DOHH2 (cell line): ENCODE measurements at regions not wholly inside any gene's neighbourhood (a gene's known extent, or its start where the extent isn't known, plus 50 kb on each side); places are given as distances from the start of the nearest gene placed in this dataset.
"Not testable (repeated sequence)": the region's sequence is repeated elsewhere in the genome, so short reads cannot be mapped to it uniquely, and the experiment has no call there.

Source experiments
- H3F3A ChIP-seq: fragments of 200-600 bp; sonication (generic), shearing (Covaris generic); 2 replicates; pipeline ENCODE4 v1.6.0; 2016; ENCODE audit warnings: antibody characterized with exemption, mild to moderate bottlenecking; ENCODE audit not compliant: control insufficient read depth, insufficient read depth
- H3K27ac ChIP-seq: fragments of 200-600 bp; sonication (generic); 2 replicates; pipeline ENCODE4 v1.5.1; 2014; ENCODE audit warnings: low read depth, mild to moderate bottlenecking, low read length, moderate library complexity
- H3K27me3 ChIP-seq: fragments of 200-600 bp; sonication (generic); 2 replicates; pipeline ENCODE4 v1.6.1; 2014; ENCODE audit warnings: mild to moderate bottlenecking, low read length, mixed read lengths; ENCODE audit not compliant: control insufficient read depth
- H3K36me3 ChIP-seq: fragments of 200-600 bp; sonication (generic); 2 replicates; pipeline ENCODE4 v1.6.1; 2014; ENCODE audit warnings: mild to moderate bottlenecking, low read length, moderate library complexity, mixed read lengths; ENCODE audit not compliant: control insufficient read depth
- H3K4me1 ChIP-seq: fragments of 200-600 bp; sonication (generic); 2 replicates; pipeline ENCODE4 v1.6.1; 2014; ENCODE audit warnings: mild to moderate bottlenecking, low read length, mixed read lengths; ENCODE audit not compliant: control insufficient read depth
- H3K4me2 ChIP-seq: fragments of 200-600 bp; sonication (generic); 2 replicates; pipeline ENCODE4 v1.6.0; 2014; ENCODE audit warnings: mild to moderate bottlenecking, low read length, moderate library complexity
- H3K4me3 ChIP-seq: fragments of 200-600 bp; sonication (generic); 2 replicates; pipeline ENCODE4 v1.5.1; 2014; ENCODE audit warnings: mild to moderate bottlenecking, low read length, mixed read lengths
- H3K79me2 ChIP-seq: fragments of 200-600 bp; sonication (generic); 2 replicates; pipeline ENCODE4 v1.6.1; 2014; ENCODE audit warnings: mild to moderate bottlenecking, low read length, mixed read lengths; ENCODE audit not compliant: control insufficient read depth
- H3K9me2 ChIP-seq: fragments of 200-600 bp; sonication (generic); replicated peaks from 2 replicates; pipeline ENCODE4 v1.6.1; 2014; ENCODE audit warnings: mild to moderate bottlenecking, low read length, mixed read lengths; ENCODE audit not compliant: control insufficient read depth
- H3K9me3 ChIP-seq: fragments of 200-600 bp; sonication (generic); 2 replicates; pipeline ENCODE4 v1.6.1; 2014; ENCODE audit warnings: antibody characterized with exemption, low read length, mixed read lengths; ENCODE audit not compliant: control insufficient read depth, insufficient read depth
- H4K20me1 ChIP-seq: fragments of 200-600 bp; sonication (generic); 2 replicates; pipeline ENCODE4 v1.6.0; 2014; ENCODE audit warnings: low read depth, mild to moderate bottlenecking, antibody characterized with exemption, low read length, moderate library complexity; ENCODE audit not compliant: control insufficient read depth, insufficient read depth
- EZH2phosphoT487 ChIP-seq: fragments of 200-600 bp; sonication (generic); IDR thresholded peaks from 2 replicates; pipeline ENCODE4 v1.6.1; 2017; ENCODE audit warnings: borderline replicate concordance, mild to moderate bottlenecking, antibody characterized with exemption, low read length, moderate library complexity, mixed read lengths
- TF ChIP-seq, protein P1 (sequence below): fragments of 200-600 bp; sonication (generic); IDR thresholded peaks from one replicate; pipeline ENCODE4 v1.5.1; 2014; ENCODE audit warnings: antibody characterized with exemption, mild to moderate bottlenecking, low read depth, low read length; ENCODE audit not compliant: poor library complexity, severe bottlenecking

GRCh38 chr2:242075168-242075567 is 205.6 kb downstream of the RTP5 start:
- no peaks in the 10 kb centered on the region for H3K9me2 ChIP-seq
- no peak overlapping the region for H3K4me2 ChIP-seq
- H3K27me3 ChIP-seq: peaks cover 12% of the 10 kb centered on the region
- no peak for TF ChIP-seq EZH2phosphoT487
- TF ChIP-seq, protein P1, sequence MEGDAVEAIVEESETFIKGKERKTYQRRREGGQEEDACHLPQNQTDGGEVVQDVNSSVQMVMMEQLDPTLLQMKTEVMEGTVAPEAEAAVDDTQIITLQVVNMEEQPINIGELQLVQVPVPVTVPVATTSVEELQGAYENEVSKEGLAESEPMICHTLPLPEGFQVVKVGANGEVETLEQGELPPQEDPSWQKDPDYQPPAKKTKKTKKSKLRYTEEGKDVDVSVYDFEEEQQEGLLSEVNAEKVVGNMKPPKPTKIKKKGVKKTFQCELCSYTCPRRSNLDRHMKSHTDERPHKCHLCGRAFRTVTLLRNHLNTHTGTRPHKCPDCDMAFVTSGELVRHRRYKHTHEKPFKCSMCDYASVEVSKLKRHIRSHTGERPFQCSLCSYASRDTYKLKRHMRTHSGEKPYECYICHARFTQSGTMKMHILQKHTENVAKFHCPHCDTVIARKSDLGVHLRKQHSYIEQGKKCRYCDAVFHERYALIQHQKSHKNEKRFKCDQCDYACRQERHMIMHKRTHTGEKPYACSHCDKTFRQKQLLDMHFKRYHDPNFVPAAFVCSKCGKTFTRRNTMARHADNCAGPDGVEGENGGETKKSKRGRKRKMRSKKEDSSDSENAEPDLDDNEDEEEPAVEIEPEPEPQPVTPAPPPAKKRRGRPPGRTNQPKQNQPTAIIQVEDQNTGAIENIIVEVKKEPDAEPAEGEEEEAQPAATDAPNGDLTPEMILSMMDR: no peak
- H3K9me3 ChIP-seq: no peaks in the 10 kb centered on the region
- H4K20me1 ChIP-seq: no peaks in the 10 kb centered on the region
- no peak overlapping the region for H3K27ac ChIP-seq
- no peaks in the 10 kb centered on the region for H3K36me3 ChIP-seq
- no peak overlapping the region for H3K4me3 ChIP-seq
- no peaks in the 10 kb centered on the region for H3K4me1 ChIP-seq
- H3F3A ChIP-seq: no peaks in the 10 kb centered on the region
- no peaks in the 10 kb centered on the region for H3K79me2 ChIP-seq

DNA sequence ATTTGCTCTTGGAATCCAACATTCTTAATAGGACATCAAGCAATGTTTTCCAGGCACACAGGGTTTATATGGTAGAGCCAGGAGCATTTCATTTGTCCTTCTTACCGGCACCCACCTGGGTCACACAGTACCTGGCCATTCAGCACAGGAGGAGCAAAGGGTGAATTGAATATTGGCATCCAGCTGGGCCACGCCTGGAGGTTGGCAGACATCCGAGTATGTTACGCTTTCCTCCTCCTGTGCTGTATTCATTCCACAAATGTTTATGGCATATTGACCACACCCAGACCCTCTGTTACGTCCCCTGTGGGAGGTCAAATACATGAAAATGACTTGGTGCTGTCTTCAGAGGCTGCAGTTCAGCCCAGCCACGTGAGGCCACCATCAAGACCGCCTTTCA is 206.2 kb downstream of the RTP5 start:
- H3F3A ChIP-seq: no peaks in the 10 kb centered on the region
- H3K9me3 ChIP-seq: no peaks in the 10 kb centered on the region
- no peak overlapping the region for H3K27ac ChIP-seq
- H4K20me1 ChIP-seq: no peaks in the 10 kb centered on the region
- no peak for TF ChIP-seq EZH2phosphoT487
- TF ChIP-seq, protein P1: no peak
- H3K27me3 ChIP-seq: peaks cover 12% of the 10 kb centered on the region
- no peaks in the 10 kb centered on the region for H3K36me3 ChIP-seq
- H3K9me2 ChIP-seq: no peaks in the 10 kb centered on the region
- no peak overlapping the region for H3K4me3 ChIP-seq
- no peak overlapping the region for H3K4me2 ChIP-seq
- no peaks in the 10 kb centered on the region for H3K4me1 ChIP-seq
- H3K79me2 ChIP-seq: no peaks in the 10 kb centered on the region

- peaks cover 12% of the 10 kb centered on the region for H3K27me3 ChIP-seq
- H3K36me3 ChIP-seq, H3K4me3 ChIP-seq, H3K27ac ChIP-seq, H3K79me2 ChIP-seq, H3K9me2 ChIP-seq, H3K4me1 ChIP-seq, H3F3A ChIP-seq, H3K4me2 ChIP-seq, H4K20me1 ChIP-seq, H3K9me3 ChIP-seq: not testable (repeated sequence)
Observed at GRCh38 chr2:242076184-242076583, 206.7 kb downstream of the RTP5 start.

- not testable (repeated sequence) for H3K4me2 ChIP-seq, H3K36me3 ChIP-seq, H4K20me1 ChIP-seq, H3K4me1 ChIP-seq, H3K79me2 ChIP-seq, H3K27ac ChIP-seq, H3K4me3 ChIP-seq, H3K9me3 ChIP-seq, H3F3A ChIP-seq, H3K9me2 ChIP-seq
- H3K27me3 ChIP-seq: peaks cover 12% of the 10 kb centered on the region
Observed at GRCh38 chr2:242078426-242078825, 208.9 kb downstream of the RTP5 start.

DNA sequence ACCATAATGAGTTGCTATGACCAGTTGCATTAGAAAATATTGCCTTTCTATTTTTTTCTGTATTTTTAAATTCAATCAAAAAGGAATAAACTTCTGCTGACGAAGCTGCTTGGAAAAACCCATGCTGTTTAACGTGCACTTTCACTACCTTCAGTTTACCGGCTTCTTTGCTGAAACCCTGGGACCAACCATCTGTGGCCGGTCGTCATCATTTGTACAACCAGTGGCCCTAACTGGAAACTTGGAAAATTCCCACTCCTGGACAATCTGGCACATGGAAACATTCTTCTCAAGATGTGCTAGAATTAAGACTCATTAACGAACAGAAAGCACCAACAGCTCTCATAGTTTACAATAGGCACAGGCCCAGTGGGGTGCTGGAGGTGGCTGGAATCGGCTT is 210.3 kb downstream of the RTP5 start:
- not testable (repeated sequence) for H3K36me3 ChIP-seq, H4K20me1 ChIP-seq, H3F3A ChIP-seq, H3K9me2 ChIP-seq, H3K79me2 ChIP-seq, H3K4me2 ChIP-seq, H3K27ac ChIP-seq, H3K4me1 ChIP-seq, H3K4me3 ChIP-seq, H3K9me3 ChIP-seq
- H3K27me3 ChIP-seq: peaks cover 12% of the 10 kb centered on the region

DNA sequence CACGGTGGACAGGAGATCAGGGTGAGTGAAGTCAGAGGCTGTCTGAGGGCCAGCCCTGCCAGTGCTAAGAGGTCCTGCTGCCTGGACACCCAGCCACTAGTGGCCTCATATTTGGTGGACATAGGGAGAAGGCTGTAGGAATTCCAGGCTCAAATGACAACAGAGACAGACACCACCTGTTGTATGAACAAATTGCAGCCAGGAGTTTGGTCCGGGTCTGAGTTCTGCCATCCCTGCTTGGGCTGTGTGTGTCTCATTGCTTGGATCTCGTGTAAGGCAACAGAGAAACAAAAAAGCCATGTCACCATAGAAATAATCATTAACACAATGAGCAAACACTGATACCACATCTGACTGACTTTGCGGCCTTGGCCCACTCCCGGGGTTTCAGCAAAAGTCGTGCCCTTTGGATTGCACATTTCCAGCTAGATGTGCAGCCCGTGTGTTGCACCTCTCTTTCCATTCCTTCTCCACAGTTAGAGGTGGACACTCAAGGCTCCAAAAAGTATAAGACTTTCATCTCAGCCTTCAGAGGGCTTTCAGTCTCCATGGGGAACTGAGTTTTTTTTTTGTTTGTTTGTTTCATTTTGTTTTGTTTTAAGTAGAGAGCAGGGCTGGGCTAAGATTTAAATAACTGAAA is 211.2 kb downstream of the RTP5 start:
- not testable (repeated sequence) for H3K4me3 ChIP-seq, H4K20me1 ChIP-seq, H3K9me3 ChIP-seq, H3K9me2 ChIP-seq, H3F3A ChIP-seq, H3K27ac ChIP-seq, H3K4me2 ChIP-seq, H3K36me3 ChIP-seq, H3K4me1 ChIP-seq, H3K27me3 ChIP-seq, H3K79me2 ChIP-seq

DNA sequence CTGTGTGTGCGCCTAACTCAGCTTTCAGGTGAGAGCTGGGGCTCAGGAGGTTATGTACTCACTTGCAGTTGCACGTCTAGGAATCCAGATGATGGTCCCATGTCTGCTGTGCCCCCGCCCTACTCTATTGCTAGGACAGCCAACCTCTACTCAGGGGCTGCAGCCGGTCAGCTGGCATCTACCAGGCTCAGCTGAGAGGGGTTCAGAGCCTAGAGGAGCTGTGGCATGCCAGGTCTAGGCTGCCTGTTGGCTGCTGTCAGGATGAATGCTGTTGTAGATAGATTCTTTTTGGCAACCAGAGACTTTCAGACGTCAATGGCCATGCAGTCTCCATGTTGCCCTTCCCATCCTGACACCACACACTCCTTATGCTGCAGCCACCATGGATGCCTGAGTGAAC is 214.5 kb downstream of the RTP5 start:
- H4K20me1 ChIP-seq, H3F3A ChIP-seq, H3K36me3 ChIP-seq, H3K4me2 ChIP-seq, H3K27ac ChIP-seq, H3K79me2 ChIP-seq, H3K9me2 ChIP-seq, H3K9me3 ChIP-seq, H3K4me3 ChIP-seq, H3K27me3 ChIP-seq: not testable (repeated sequence)
- peaks cover 22% of the 10 kb centered on the region for H3K4me1 ChIP-seq
